H1 (cell line): ENCODE measurements at regions not wholly inside any gene's neighbourhood (a gene's known extent, or its start where the extent isn't known, plus 50 kb on each side); places are given as distances from the start of the nearest gene placed in this dataset.

ENCODE experiments used
- CTCF ChIA-PET: fragments of 300-600 bp; sonication (Branson Sonifier 250); formaldehyde crosslinking; loops from one replicate; lab custom pipeline; 2021; ENCODE audit not compliant: partially characterized antibody; lab: Charles Lee
- POLR2A ChIA-PET: fragments of 300-600 bp; sonication (Branson Sonifier 250); formaldehyde crosslinking; loops from one replicate; lab custom pipeline; 2021; ENCODE audit warnings: inconsistent platforms; ENCODE audit not compliant: partially characterized antibody; lab: Charles Lee
- DNase-seq, 2 experiments: peaks; one replicate each; pipeline versions ENCODE4 v3.0.0 to v3.0.0-alpha.2; 2010 to 2022; ENCODE audit warnings: low spot score in 2 of 2, low read depth in 1 of 2, mixed read lengths in 1 of 2
- FAIRE-seq: peaks from 2 replicates; lab custom pipeline; 2011; peaks lifted over from hg19 to GRCh38; lab: Jason Lieb, UNC
- H2AFZ ChIP-seq: 2 replicates; pipeline ENCODE4 v1.8.1; 2012; ENCODE audit warnings: low read length, inconsistent platforms
- H2AK5ac ChIP-seq: 2 replicates; pipeline ENCODE4 v1.6.1; 2013; ENCODE audit warnings: low read depth, low read length
- H2BK120ac ChIP-seq: replicated peaks from 2 replicates; pipeline ENCODE3; 2013; ENCODE audit warnings: low read depth, low read length, inconsistent platforms
- H2BK12ac ChIP-seq: 2 replicates; pipeline ENCODE4 v1.6.1; 2013; ENCODE audit warnings: low read depth, low read length
- H2BK15ac ChIP-seq: 2 replicates; pipeline ENCODE4 v1.6.1; 2013; ENCODE audit warnings: low read length
- H2BK20ac ChIP-seq: 2 replicates; pipeline ENCODE4 v1.6.1; 2013; ENCODE audit warnings: low read length
- H2BK5ac ChIP-seq: 2 replicates; pipeline ENCODE4 v1.6.1; 2013; ENCODE audit warnings: low read depth, low read length
- H3K14ac ChIP-seq: 2 replicates; pipeline ENCODE4 v1.6.1; 2013; ENCODE audit warnings: inconsistent platforms; ENCODE audit not compliant: insufficient read length
- H3K18ac ChIP-seq: 2 replicates; pipeline ENCODE4 v1.6.1; 2013; ENCODE audit warnings: low read length; ENCODE audit errors: extremely low read depth
- H3K23ac ChIP-seq: 2 replicates; pipeline ENCODE4 v1.6.1; 2013; ENCODE audit warnings: inconsistent platforms; ENCODE audit not compliant: insufficient read length
- H3K23me2 ChIP-seq: 2 replicates; pipeline ENCODE4 v1.6.1; 2013; ENCODE audit warnings: low read depth, low read length
- H3K27ac ChIP-seq: 2 replicates; pipeline ENCODE4 v1.6.1; 2011; ENCODE audit warnings: low read depth, low read length, inconsistent platforms
- H3K27me3 ChIP-seq, 4 experiments: replicated peaks in 1 of 4; 1 replicate in 1 of 4; 2 replicates in 3 of 4; pipeline versions ENCODE4 v1.6.1 to v1.8.1; 2011 to 2013; ENCODE audit warnings: low read length in 3 of 4, mild to moderate bottlenecking in 3 of 4, inconsistent platforms in 2 of 4, mixed read lengths in 2 of 4, moderate library complexity in 1 of 4; ENCODE audit not compliant: control insufficient read depth in 3 of 4, insufficient read depth in 3 of 4; ENCODE audit errors: extremely low read depth in 1 of 4
- H3K36me3 ChIP-seq, 4 experiments: 2 replicates each; pipeline versions ENCODE4 v1.6.1 to v1.8.1; 2011 to 2013; ENCODE audit warnings: mild to moderate bottlenecking in 4 of 4, low read length in 3 of 4, moderate library complexity in 2 of 4, control low read depth in 1 of 4, inconsistent platforms in 1 of 4; ENCODE audit not compliant: insufficient read depth in 4 of 4, control insufficient read depth in 2 of 4
- H3K4ac ChIP-seq: replicated peaks from 2 replicates; pipeline ENCODE3; 2013; ENCODE audit warnings: low read length, low read depth, mixed read lengths, inconsistent platforms; ENCODE audit not compliant: insufficient read length
- H3K4me1 ChIP-seq, 4 experiments: replicated peaks in 1 of 4; 1 replicate in 1 of 4; 2 replicates in 3 of 4; pipeline versions ENCODE4 v1.6.1 to v1.8.1; 2011 to 2013; ENCODE audit warnings: low read length in 3 of 4, inconsistent platforms in 2 of 4, mixed read lengths in 1 of 4; ENCODE audit not compliant: insufficient read depth in 4 of 4, control insufficient read depth in 3 of 4
- H3K4me2 ChIP-seq, 2 experiments: 2 replicates each; pipeline versions ENCODE4 v1.6.1 to v1.8.1; 2011 to 2013; ENCODE audit warnings: low read depth in 2 of 2, low read length in 2 of 2, control low read depth in 1 of 2, inconsistent platforms in 1 of 2, mild to moderate bottlenecking in 1 of 2; ENCODE audit not compliant: insufficient read depth in 1 of 2
- H3K4me3 ChIP-seq, 4 experiments: fragments of 200-600, 300-600 bp in 1 of 4; sonication (generic), shearing (Covaris generic), sonication (Bioruptor Twin) in 1 of 4; 2 replicates each; pipeline versions ENCODE4 v1.5.1 to v1.8.1; 2011 to 2016; ENCODE audit warnings: low read length in 4 of 4, low read depth in 3 of 4, control low read depth in 2 of 4, inconsistent platforms in 2 of 4, mild to moderate bottlenecking in 2 of 4, mixed read lengths in 1 of 4, moderate library complexity in 1 of 4; ENCODE audit not compliant: insufficient read depth in 2 of 4; ENCODE audit errors: extremely low read depth in 1 of 4
- H3K56ac ChIP-seq: replicated peaks from 2 replicates; pipeline ENCODE3; 2013; ENCODE audit warnings: low read depth, mild to moderate bottlenecking, mixed read lengths, low read length, inconsistent platforms; ENCODE audit not compliant: insufficient read length
- H3K79me1 ChIP-seq: 2 replicates; pipeline ENCODE4 v1.6.1; 2013; ENCODE audit warnings: low read depth, low read length, control low read depth
- H3K79me2 ChIP-seq, 2 experiments: 2 replicates each; pipeline versions ENCODE4 v1.6.1 to v1.8.1; 2012 to 2013; ENCODE audit warnings: low read length in 2 of 2, mild to moderate bottlenecking in 2 of 2, inconsistent platforms in 1 of 2; ENCODE audit not compliant: insufficient read depth in 2 of 2, control insufficient read depth in 1 of 2
- H3K9ac ChIP-seq, 4 experiments: replicated peaks in 1 of 4; 1 replicate in 1 of 4; 2 replicates in 3 of 4; pipeline versions ENCODE4 v1.6.1 to v1.8.1; 2011 to 2013; ENCODE audit warnings: low read depth in 3 of 4, low read length in 3 of 4, control low read depth in 2 of 4, mild to moderate bottlenecking in 2 of 4, moderate library complexity in 2 of 4, inconsistent platforms in 1 of 4; ENCODE audit errors: extremely low read depth in 1 of 4
- H3K9me3 ChIP-seq, 2 experiments: 2 replicates each; pipeline versions ENCODE4 v1.6.1 to v1.8.1; 2012 to 2013; ENCODE audit warnings: mild to moderate bottlenecking in 2 of 2, moderate library complexity in 2 of 2, control low read depth in 1 of 2, inconsistent platforms in 1 of 2, low read depth in 1 of 2, low read length in 1 of 2, mixed read lengths in 1 of 2; ENCODE audit not compliant: insufficient read depth in 2 of 2
- H4K20me1 ChIP-seq, 2 experiments: replicated peaks in 1 of 2; 2 replicates each; pipeline versions ENCODE3 to v1.8.1; 2011 to 2013; ENCODE audit warnings: inconsistent platforms in 2 of 2, low read length in 2 of 2, mild to moderate bottlenecking in 1 of 2; ENCODE audit not compliant: insufficient read depth in 2 of 2, control insufficient read depth in 1 of 2
- H4K5ac ChIP-seq: 2 replicates; pipeline ENCODE4 v1.6.1; 2013; ENCODE audit warnings: low read length, low read depth, mixed read lengths, inconsistent platforms; ENCODE audit not compliant: insufficient read length
- H4K8ac ChIP-seq: 2 replicates; pipeline ENCODE4 v1.8.0; 2013; ENCODE audit warnings: mild to moderate bottlenecking, moderate library complexity, low read length, inconsistent platforms; ENCODE audit not compliant: insufficient read depth; ENCODE audit errors: extremely low read depth
- H4K91ac ChIP-seq: replicated peaks from 2 replicates; pipeline ENCODE3; 2013; ENCODE audit warnings: low read length, mixed read lengths, inconsistent platforms; ENCODE audit not compliant: insufficient read length
- CEBPB ChIP-seq: IDR thresholded peaks from 2 replicates; pipeline ENCODE4 v1.6.1; 2012; ENCODE audit warnings: low read depth, low read length
- SRF ChIP-seq: IDR thresholded peaks from 2 replicates; pipeline ENCODE4 v1.6.1; 2011; ENCODE audit warnings: mild to moderate bottlenecking, low read depth, low read length, moderate library complexity
- WGBS, 2 experiments: shearing (Covaris generic) in 1 of 2; methylation state at CpG; one replicate each; pipeline versions ENCODE4 v1.1.6 to v1.1.7; 2013 to 2015; ENCODE audit warnings: low lambda C conversion rate in 2 of 2, mixed read lengths in 2 of 2, inconsistent platforms in 1 of 2, low coverage in 1 of 2, missing lambda C conversion rate in 1 of 2; ENCODE audit not compliant: insufficient replicate concordance in 2 of 2, insufficient coverage in 1 of 2, insufficient read length in 1 of 2; ENCODE audit errors: extremely low coverage in 1 of 2, missing lambda C conversion rate in 1 of 2; 5-methylcytosine and 5-hydroxymethylcytosine counted together

DNA sequence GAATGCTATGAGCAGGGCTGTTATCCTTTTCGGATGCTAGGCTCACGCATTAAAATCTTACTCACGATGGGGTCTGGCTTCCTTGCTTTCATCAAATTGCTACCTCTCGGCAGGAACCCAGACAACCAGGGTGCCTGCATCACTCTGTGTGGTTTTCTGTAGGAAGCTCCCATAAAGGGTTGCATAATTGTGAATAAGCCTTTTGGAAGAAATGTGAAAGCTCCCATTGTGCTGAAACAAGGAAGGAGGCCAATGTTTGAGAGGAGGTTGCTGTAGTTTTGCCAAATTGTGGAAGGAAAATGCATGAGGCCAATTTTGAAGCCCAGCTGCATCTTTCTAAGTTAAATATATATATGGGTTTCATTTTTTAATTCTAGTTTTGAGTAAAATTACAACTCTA is 615.5 kb downstream of the C6orf118 start:
- H4K5ac ChIP-seq = no peak overlapping the region
- no peak overlapping the region for H2BK15ac ChIP-seq
- no peak overlapping the region for H3K4ac ChIP-seq
- H3K23ac ChIP-seq = no peak overlapping the region
- H2AFZ ChIP-seq = no peak overlapping the region
- H2BK5ac ChIP-seq = no peak overlapping the region
- no peak overlapping the region for H3K56ac ChIP-seq
- peak overlapping the region; percentile 46 to 53 for H3K4me2 ChIP-seq
- no peak overlapping the region for H3K18ac ChIP-seq
- 5% methylated on average over 4 of the region's 4 CpGs; no CpG with 5 or more reads in 1 of the 2 experiments for WGBS, 2 experiments
- TF ChIP-seq SRF (no peak), CEBPB (peak; percentile 53; the same call in 1 of the 2 replicates)
- H3K9me3 ChIP-seq = no peaks in the 10 kb centered on the region
- H3K27me3 ChIP-seq = no peaks in the 10 kb centered on the region
- peaks cover 0 to 22% (median 7%) of the 10 kb centered on the region in 4 experiments; a peak in 3 of 7 replicates for H3K4me1 ChIP-seq
- no peaks in the 10 kb centered on the region for H3K79me1 ChIP-seq
- H3K4me3 ChIP-seq = peak overlapping the region in 1 of 4 experiments; percentile 12; a peak in 2 of 8 replicates
- no peak overlapping the region for H2BK120ac ChIP-seq
- no peak overlapping the region for H2AK5ac ChIP-seq
- no peak overlapping the region for H3K9ac ChIP-seq
- no peaks in the 10 kb centered on the region for H3K79me2 ChIP-seq
- no peaks in the 10 kb centered on the region; a peak in 1 of 8 replicates for H3K36me3 ChIP-seq
- no peaks in the 10 kb centered on the region for H3K23me2 ChIP-seq
- CTCF ChIA-PET = no interaction called here
- H2BK12ac ChIP-seq = no peak overlapping the region
- FAIRE-seq (no peak), DNase-seq (peak in 1 of 2 experiments; percentile 5)
- H3K14ac ChIP-seq = no peak overlapping the region
- no peak overlapping the region for H4K8ac ChIP-seq
- H4K91ac ChIP-seq = no peak overlapping the region
- H3K27ac ChIP-seq = no peak overlapping the region
- no peaks in the 10 kb centered on the region for H4K20me1 ChIP-seq
- H2BK20ac ChIP-seq = no peak overlapping the region
- POLR2A ChIA-PET = no interaction called here
